Gastrocnemius medialis (tissue), 4 donors: ENCODE measurements at regions not wholly inside any gene's neighbourhood (a gene's known extent, or its start where the extent isn't known, plus 50 kb on each side); places are given as distances from the start of the nearest gene placed in this dataset.
A peak's percentile ranks its signal among the peaks of the same experiment; 100 is the strongest.

ENCODE experiments used
- ATAC-seq, 2 donors: fragments of 150-250 bp; one replicate each; pipeline ENCODE4 v1.9.1; 2016
- DNase-seq, 2 donors: peaks; one replicate each; pipeline ENCODE4 v3.0.0-alpha.2; 2019
- H3K27ac ChIP-seq, 4 donors: fragments of 200-600 bp; sonication (generic); 1 replicate in 1 of 4; 2 replicates in 3 of 4; pipeline ENCODE4 v1.5.1; 2016 to 2018; ENCODE audit warnings: mild to moderate bottlenecking in 2 of 4, moderate library complexity in 1 of 4
- H3K27me3 ChIP-seq, 3 donors: fragments of 200-600 bp; sonication (generic) in 2 of 3; 1 replicate in 1 of 3; 2 replicates in 2 of 3; pipeline versions ENCODE4 v1.5.1 to v1.6.0; 2016 to 2019; ENCODE audit warnings: mild to moderate bottlenecking in 1 of 3, moderate library complexity in 1 of 3
- H3K36me3 ChIP-seq, 2 donors: fragments of 200-600 bp; sonication (generic) in 1 of 2; one replicate each; pipeline ENCODE4 v1.5.1; 2017 to 2018
- H3K4me1 ChIP-seq, 2 donors: fragments of 200-600 bp; sonication (generic) in 1 of 2; one replicate each; pipeline ENCODE4 v1.5.1; 2016 to 2017; ENCODE audit warnings: mild to moderate bottlenecking in 2 of 2
- H3K4me3 ChIP-seq, 4 donors: fragments of 200-600 bp; sonication (generic) in 3 of 4; 1 replicate in 1 of 4; 2 replicates in 3 of 4; pipeline ENCODE4 v1.5.1; 2016 to 2019; ENCODE audit warnings: mild to moderate bottlenecking in 2 of 4
- H3K9me3 ChIP-seq, 3 donors: fragments of 200-600 bp; sonication (generic) in 2 of 3; 1 replicate in 1 of 3; 2 replicates in 2 of 3; pipeline ENCODE4 v1.5.1; 2016 to 2019
- POLR2A ChIP-seq, 2 donors: fragments of 450-650 bp; IDR thresholded peaks; one replicate each; pipeline ENCODE4 v1.6.1; 2017; ENCODE audit warnings: antibody characterized with exemption in 2 of 2, mild to moderate bottlenecking in 2 of 2, moderate library complexity in 2 of 2
- in situ Hi-C, 4 donors: fragments of 200-750 bp; cut with MboI; loops; one replicate each; pipeline versions ENCODE4 v1.15.0 to v1.8.0; 2017; ENCODE audit warnings: low sequenced_read_pairs in 4 of 4
- intact Hi-C: fragments of 100-400 bp; cut with DNase I; formaldehyde crosslinking; loops from one replicate; pipeline ENCODE4 v1.15.1; 2023; ENCODE audit warnings: low total_unique reads
- TF ChIP-seq, protein P1 (sequence below), 5 experiments: fragments of 450-650 bp in 3 of 5; fragments of 200-600 bp in 2 of 5; sonication (generic) in 2 of 5; IDR thresholded peaks in 4 of 5; conservative IDR thresholded peaks in 1 of 5; 1 replicate in 4 of 5; 2 replicates in 1 of 5; pipeline ENCODE4 v1.5.1; 2016 to 2019; ENCODE audit warnings: antibody characterized with exemption in 5 of 5, mild to moderate bottlenecking in 3 of 5, moderate library complexity in 3 of 5

DNA sequence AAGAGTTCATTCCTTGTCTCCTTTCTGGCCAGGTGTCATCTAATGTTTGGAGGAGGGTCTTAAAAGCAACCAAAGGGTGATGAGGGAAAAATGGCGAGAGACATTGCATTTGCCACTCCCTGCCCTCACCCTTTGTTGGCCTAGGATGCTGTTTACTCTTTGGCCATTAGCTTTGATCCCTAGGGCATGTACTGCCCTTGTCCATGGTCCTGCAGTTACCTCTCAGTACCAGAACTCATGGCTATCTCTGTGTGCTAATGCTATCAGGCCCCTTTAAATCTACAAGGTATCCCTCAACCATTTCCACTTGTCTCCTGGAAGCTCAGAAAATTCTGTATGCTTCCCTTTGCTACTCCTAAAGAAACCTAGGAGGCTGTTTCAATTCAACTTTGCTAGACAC lies 424.8 kb upstream of the PLXNA2 start:
- TF ChIP-seq POLR2A (IDR thresholded peaks at IDR 0.05), result no peak
- TF ChIP-seq, protein P1, sequence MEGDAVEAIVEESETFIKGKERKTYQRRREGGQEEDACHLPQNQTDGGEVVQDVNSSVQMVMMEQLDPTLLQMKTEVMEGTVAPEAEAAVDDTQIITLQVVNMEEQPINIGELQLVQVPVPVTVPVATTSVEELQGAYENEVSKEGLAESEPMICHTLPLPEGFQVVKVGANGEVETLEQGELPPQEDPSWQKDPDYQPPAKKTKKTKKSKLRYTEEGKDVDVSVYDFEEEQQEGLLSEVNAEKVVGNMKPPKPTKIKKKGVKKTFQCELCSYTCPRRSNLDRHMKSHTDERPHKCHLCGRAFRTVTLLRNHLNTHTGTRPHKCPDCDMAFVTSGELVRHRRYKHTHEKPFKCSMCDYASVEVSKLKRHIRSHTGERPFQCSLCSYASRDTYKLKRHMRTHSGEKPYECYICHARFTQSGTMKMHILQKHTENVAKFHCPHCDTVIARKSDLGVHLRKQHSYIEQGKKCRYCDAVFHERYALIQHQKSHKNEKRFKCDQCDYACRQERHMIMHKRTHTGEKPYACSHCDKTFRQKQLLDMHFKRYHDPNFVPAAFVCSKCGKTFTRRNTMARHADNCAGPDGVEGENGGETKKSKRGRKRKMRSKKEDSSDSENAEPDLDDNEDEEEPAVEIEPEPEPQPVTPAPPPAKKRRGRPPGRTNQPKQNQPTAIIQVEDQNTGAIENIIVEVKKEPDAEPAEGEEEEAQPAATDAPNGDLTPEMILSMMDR (IDR thresholded peaks at IDR 0.05 in 4 of 5, conservative IDR thresholded peaks at IDR 0.05 in 1 of 5), result no peak
- ATAC-seq, result no peak

DNA sequence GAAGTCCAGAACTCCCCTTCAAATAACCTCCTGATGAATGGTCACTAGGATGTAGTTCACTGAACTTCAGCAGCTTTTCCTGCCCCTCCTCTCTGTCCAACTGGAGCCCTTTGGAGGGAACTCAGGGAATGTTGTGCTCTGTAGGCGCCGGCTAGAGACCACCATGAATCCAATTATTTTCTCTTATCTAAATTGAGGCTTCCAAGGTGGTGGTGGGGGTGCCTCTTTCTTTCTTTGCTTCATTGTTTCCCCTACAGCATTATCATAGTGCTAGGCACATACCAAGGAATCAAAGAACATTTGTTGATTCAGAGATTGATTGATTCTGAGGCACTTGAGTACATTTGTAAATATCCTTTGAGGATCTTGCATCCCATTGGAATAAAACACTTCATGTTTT lies 426.6 kb upstream of the PLXNA2 start:
- no peak for TF ChIP-seq POLR2A (IDR thresholded peaks at IDR 0.05)
- TF ChIP-seq, protein P1 (IDR thresholded peaks at IDR 0.05 in 4 of 5, conservative IDR thresholded peaks at IDR 0.05 in 1 of 5), result no peak
- in situ Hi-C loops, result no loop called here
- no peaks in the 10 kb centered on the region for H3K36me3 ChIP-seq
- H3K4me1 ChIP-seq, result no peaks in the 10 kb centered on the region
- DNase-seq, result no peak
- no peak overlapping the region for H3K4me3 ChIP-seq
- ATAC-seq, result no peak
- H3K27ac ChIP-seq, result no peak overlapping the region
- H3K27me3 ChIP-seq, result no peaks in the 10 kb centered on the region
- intact Hi-C loops, result no loop called here
- no peaks in the 10 kb centered on the region for H3K9me3 ChIP-seq

More for the DNA sequence above, 424.8 kb upstream of the PLXNA2 start:
- Histone ChIP-seq H3K27ac (no peak overlapping the region), H3K4me3 (no peak overlapping the region), H3K4me1 (no peaks in the 10 kb centered on the region), H3K36me3 (no peaks in the 10 kb centered on the region), H3K27me3 (no peaks in the 10 kb centered on the region), H3K9me3 (no peaks in the 10 kb centered on the region)
- in situ Hi-C loops, result no loop called here
- no peak for DNase-seq
- intact Hi-C loops, result no loop called here

DNA sequence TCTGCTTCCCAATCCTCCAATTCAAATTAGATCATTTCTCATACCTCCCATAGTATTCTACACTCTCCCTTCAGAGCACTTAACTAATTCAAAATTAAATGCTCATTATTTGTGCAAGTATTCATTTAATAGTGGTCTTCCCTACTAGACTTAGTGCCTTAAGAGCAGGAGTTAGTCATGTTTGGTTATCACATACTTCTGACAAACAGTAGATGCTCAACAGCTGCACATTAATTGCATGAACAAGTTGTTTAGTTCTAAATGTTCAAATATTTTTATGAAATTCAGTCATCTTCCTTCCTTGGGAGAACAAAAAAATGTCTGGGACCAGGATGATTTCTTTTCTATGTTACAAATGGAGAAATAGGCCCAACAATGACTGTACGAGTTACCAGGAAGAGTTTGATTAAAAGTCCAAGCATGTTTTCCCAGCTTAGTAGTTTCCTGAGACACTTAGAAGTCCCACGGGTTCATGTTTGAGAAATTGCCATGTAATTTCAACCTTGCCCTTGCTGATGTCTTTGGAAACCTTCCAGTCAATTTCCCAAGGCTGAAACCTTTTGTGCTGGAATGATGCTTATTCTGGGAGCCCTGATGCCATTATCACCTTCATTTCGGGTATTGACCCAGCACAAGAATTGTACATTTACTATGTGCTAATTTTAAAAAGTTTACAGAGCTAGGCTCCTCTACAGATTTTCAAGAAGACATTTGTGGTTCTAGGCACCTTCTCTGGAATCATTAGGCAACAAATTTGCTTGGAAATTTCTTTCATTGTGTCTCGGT lies 437.9 kb upstream of the PLXNA2 start:
- Histone ChIP-seq H3K4me1 (no peaks in the 10 kb centered on the region), H3K27me3 (no peaks in the 10 kb centered on the region), H3K9me3 (no peaks in the 10 kb centered on the region), H3K27ac (peak overlapping the region in 2 of 4 donors; percentile 11), H3K36me3 (no peaks in the 10 kb centered on the region), H3K4me3 (no peak overlapping the region)
- TF ChIP-seq, protein P1 (IDR thresholded peaks at IDR 0.05 in 4 of 5, conservative IDR thresholded peaks at IDR 0.05 in 1 of 5), result no peak
- no peak for TF ChIP-seq POLR2A (IDR thresholded peaks at IDR 0.05)
- in situ Hi-C loops (no loop called here), intact Hi-C loops (no loop called here)
- DNase-seq (no peak), ATAC-seq (peak in 1 of 2 donors; percentile 45)

DNA sequence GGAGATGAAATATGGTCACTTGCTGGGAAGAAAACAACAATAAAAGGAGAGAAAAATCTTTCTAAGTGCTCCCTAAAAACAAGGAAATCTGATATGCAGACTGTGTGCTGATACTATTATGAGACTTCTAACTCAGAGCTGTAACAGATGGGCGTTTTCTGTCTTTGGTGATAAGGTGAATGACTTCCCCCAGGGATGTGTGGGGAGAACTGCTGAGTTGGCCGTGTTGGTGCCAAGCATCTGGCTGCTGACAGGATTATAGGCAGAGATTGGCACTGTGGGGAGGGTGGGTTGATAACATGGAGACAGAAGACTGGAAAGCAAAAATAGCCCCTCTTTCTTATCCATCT lies 438.5 kb upstream of the PLXNA2 start:
- in situ Hi-C loops, result no loop called here
- ATAC-seq, result no peak

More for the DNA sequence above, 438.5 kb upstream of the PLXNA2 start:
- TF ChIP-seq, protein P1 (IDR thresholded peaks at IDR 0.05 in 4 of 5, conservative IDR thresholded peaks at IDR 0.05 in 1 of 5), result no peak
- TF ChIP-seq POLR2A (IDR thresholded peaks at IDR 0.05), result no peak
- Histone ChIP-seq H3K4me3 (no peak overlapping the region), H3K9me3 (no peaks in the 10 kb centered on the region), H3K36me3 (no peaks in the 10 kb centered on the region), H3K4me1 (no peaks in the 10 kb centered on the region), H3K27me3 (no peaks in the 10 kb centered on the region), H3K27ac (peak overlapping the region in 2 of 4 donors; percentile 11)
- no peak for DNase-seq
- intact Hi-C loops, result no loop called here
